Neural cell (in vitro differentiated cells): ENCODE measurements at regions not wholly inside any gene's neighbourhood (a gene's known extent, or its start where the extent isn't known, plus 50 kb on each side); places are given as distances from the start of the nearest gene placed in this dataset.

Source experiments
- CTCF ChIP-seq: fragments of 450-650 bp; IDR thresholded peaks from 2 replicates; pipeline ENCODE4 v1.5.1; 2014; ENCODE audit warnings: antibody characterized with exemption, mild to moderate bottlenecking, moderate library complexity; ENCODE audit not compliant: poor library complexity, severe bottlenecking
- EP300 ChIP-seq: fragments of 450-650 bp; conservative IDR thresholded peaks from 2 replicates; pipeline ENCODE4 v1.6.1; 2014; ENCODE audit warnings: antibody characterized with exemption, mild to moderate bottlenecking, moderate library complexity; ENCODE audit not compliant: poor library complexity, severe bottlenecking
- EZH2 ChIP-seq: fragments of 200-600, 300-800 bp; shearing (Covaris generic), sonication (generic); IDR thresholded peaks from 2 replicates; pipeline ENCODE4 v1.6.1; 2014; ENCODE audit warnings: antibody characterized with exemption, low read length, borderline replicate concordance, mild to moderate bottlenecking; ENCODE audit not compliant: insufficient read depth, poor library complexity, severe bottlenecking
- POLR2AphosphoS5 ChIP-seq: IDR thresholded peaks from 2 replicates; pipeline ENCODE4 v1.6.1; 2012
- RAD21 ChIP-seq: fragments of 450-650 bp; conservative IDR thresholded peaks from 2 replicates; pipeline ENCODE4 v1.6.1; 2014; ENCODE audit warnings: antibody characterized with exemption, mild to moderate bottlenecking, moderate library complexity
- SMC3 ChIP-seq: fragments of 450-650 bp; conservative IDR thresholded peaks from 2 replicates; pipeline ENCODE4 v1.6.1; 2014; ENCODE audit warnings: antibody characterized with exemption, mild to moderate bottlenecking, moderate library complexity; ENCODE audit not compliant: poor library complexity

- TF ChIP-seq CTCF = no peak
- TF ChIP-seq POLR2AphosphoS5 = no peak
- TF ChIP-seq EP300 = no peak
- TF ChIP-seq RAD21 = no peak
- no peak for TF ChIP-seq SMC3
- TF ChIP-seq EZH2 = no peak
These were observed 246.7 kb downstream of the HS3ST3A1 start for GRCh38 chr17:13355054-13355453.
